GM06990 (cell line): ENCODE measurements at regions not wholly inside any gene's neighbourhood (a gene's known extent, or its start where the extent isn't known, plus 50 kb on each side); places are given as distances from the start of the nearest gene placed in this dataset.

Experiments
- DNase-seq: peaks from one replicate; pipeline ENCODE4 v3.0.0-alpha.2; 2011; ENCODE audit not compliant: insufficient read length; ENCODE audit errors: extremely low read depth
- H3K27me3 ChIP-seq: replicated peaks from 2 replicates; pipeline ENCODE4 v1.6.0; 2011; ENCODE audit warnings: low read length; ENCODE audit not compliant: control insufficient read depth, insufficient read depth
- H3K36me3 ChIP-seq: 2 replicates; pipeline ENCODE4 v1.5.1; 2011; ENCODE audit warnings: low read length; ENCODE audit not compliant: control insufficient read depth, insufficient read depth
- H3K4me3 ChIP-seq: replicated peaks from 2 replicates; pipeline ENCODE4 v1.5.1; 2011; ENCODE audit warnings: low read depth, mild to moderate bottlenecking, control low read depth, low read length
- CTCF ChIP-seq: IDR thresholded peaks from 2 replicates; pipeline ENCODE4 v1.5.1; 2011; ENCODE audit warnings: low read length, control low read depth, mild to moderate bottlenecking, inconsistent platforms; ENCODE audit not compliant: insufficient read depth, poor library complexity, severe bottlenecking

DNA sequence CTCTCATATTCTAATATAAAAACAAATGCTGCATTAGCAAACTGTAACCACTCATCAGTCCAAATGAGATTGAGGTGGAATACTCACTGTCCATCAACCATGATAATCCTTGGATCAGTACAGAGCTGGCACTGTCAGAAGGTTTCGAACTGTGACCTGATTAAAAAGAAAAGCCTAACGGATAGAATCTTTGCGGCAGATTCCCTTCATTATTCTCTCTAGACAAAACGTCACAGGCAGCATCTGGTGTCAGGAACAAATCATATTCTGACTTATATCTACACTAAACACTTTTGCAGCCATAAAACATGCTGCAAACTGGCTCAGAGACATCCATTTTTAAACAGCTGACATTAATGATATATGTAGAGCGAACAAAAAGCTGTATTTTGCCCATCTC lies 677.7 kb upstream of the NXPH2 start:
- H3K4me3 ChIP-seq: no peak overlapping the region
- no peak for TF ChIP-seq CTCF
- no peaks in the 10 kb centered on the region for H3K36me3 ChIP-seq
- DNase-seq: no peak
- no peaks in the 10 kb centered on the region for H3K27me3 ChIP-seq

GRCh38 chr2:139454251-139454650 lies 674.1 kb upstream of the NXPH2 start:
- Histone ChIP-seq H3K27me3 (no peaks in the 10 kb centered on the region), H3K36me3 (no peaks in the 10 kb centered on the region), H3K4me3 (no peak overlapping the region)
- DNase-seq: no peak
- TF ChIP-seq CTCF: no peak

GRCh38 chr2:139439100-139439499 lies 658.9 kb upstream of the NXPH2 start:
- Histone ChIP-seq H3K27me3 (no peaks in the 10 kb centered on the region), H3K36me3 (no peaks in the 10 kb centered on the region), H3K4me3 (no peak overlapping the region)
- no peak for DNase-seq
- no peak for TF ChIP-seq CTCF

- no peaks in the 10 kb centered on the region for H3K27me3 ChIP-seq
- TF ChIP-seq CTCF: no peak
- DNase-seq: no peak
- no peak overlapping the region for H3K4me3 ChIP-seq
- H3K36me3 ChIP-seq: no peaks in the 10 kb centered on the region
Measured at GRCh38 chr2:139438478-139438877, 658.3 kb upstream of the NXPH2 start.

GRCh38 chr2:139427164-139427563 lies 647.0 kb upstream of the NXPH2 start:
- no peak for DNase-seq
- Histone ChIP-seq H3K27me3 (no peaks in the 10 kb centered on the region), H3K4me3 (no peak overlapping the region), H3K36me3 (no peaks in the 10 kb centered on the region)
- no peak for TF ChIP-seq CTCF

DNA sequence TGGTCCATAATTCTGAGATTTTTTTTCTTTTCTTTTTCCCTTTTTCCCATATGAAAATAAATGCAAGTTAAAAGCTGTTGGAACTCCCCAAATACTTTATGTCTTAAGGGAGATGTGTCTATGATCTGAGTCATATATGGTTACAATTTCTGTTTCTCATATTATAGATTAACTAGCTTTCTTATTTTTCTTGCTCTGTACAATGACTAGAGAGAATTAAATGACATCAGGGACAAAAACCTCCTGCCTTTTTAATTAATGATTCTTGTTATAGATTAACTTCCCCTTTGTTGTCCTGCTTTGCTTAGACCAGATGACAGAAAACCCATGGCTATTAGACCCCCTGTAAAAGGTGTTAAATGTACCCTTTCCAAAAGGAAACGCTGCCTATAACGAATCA lies 643.9 kb upstream of the NXPH2 start:
- TF ChIP-seq CTCF: no peak
- Histone ChIP-seq H3K36me3 (no peaks in the 10 kb centered on the region), H3K4me3 (no peak overlapping the region), H3K27me3 (no peaks in the 10 kb centered on the region)
- no peak for DNase-seq
